Psoas muscle (tissue), 7 donors: ENCODE measurements at regions not wholly inside any gene's neighbourhood (a gene's known extent, or its start where the extent isn't known, plus 50 kb on each side); places are given as distances from the start of the nearest gene placed in this dataset.

ENCODE experiments used
- ATAC-seq, 4 donors: fragments of 200-7000 bp; cut with Tn5 transposase; one replicate each; pipeline ENCODE4 v1.9.1; 2020; ENCODE audit warnings: moderate library complexity in 3 of 4, mild to moderate bottlenecking in 2 of 4
- DNase-seq, 2 donors: peaks; one replicate each; pipeline ENCODE4 v3.0.0-alpha.2; 2020
- H3K27ac ChIP-seq: fragments of 200-600 bp; one replicate; pipeline ENCODE4 v1.8.0; 2022
- H3K27me3 ChIP-seq, 3 donors: fragments of 200-600 bp in 1 of 3; one replicate each; pipeline versions ENCODE4 v1.6.1 to v1.8.0; 2013 to 2022; ENCODE audit warnings: low read length in 2 of 3, mild to moderate bottlenecking in 2 of 3, moderate library complexity in 1 of 3; ENCODE audit not compliant: insufficient read depth in 3 of 3
- H3K36me3 ChIP-seq, 2 donors: fragments of 200-600 bp in 1 of 2; one replicate each; pipeline versions ENCODE4 v1.6.1 to v1.8.0; 2013 to 2022; ENCODE audit warnings: low read depth in 1 of 2, mild to moderate bottlenecking in 1 of 2, moderate library complexity in 1 of 2; ENCODE audit not compliant: insufficient read depth in 1 of 2
- H3K4me1 ChIP-seq: fragments of 200-600 bp; one replicate; pipeline ENCODE4 v1.8.0; 2022
- H3K4me3 ChIP-seq: fragments of 200-600 bp; one replicate; pipeline ENCODE4 v1.8.0; 2022; ENCODE audit warnings: mild to moderate bottlenecking
- H3K9me3 ChIP-seq: fragments of 200-600 bp; one replicate; pipeline ENCODE4 v1.8.0; 2022
- WGBS, 3 donors: extraction: QIAGEN DNeasy Blood & Tissue Kit; methylation state at CpG; one replicate each; pipeline versions ENCODE4 v1.1.6 to v1.1.7; 2013; 5-methylcytosine and 5-hydroxymethylcytosine counted together
- intact Hi-C, 2 donors: fragments of 100-400 bp; cut with DNase I; formaldehyde crosslinking; loops; one replicate each; pipeline versions ENCODE4 v1.11.0 to v1.14.2; 2022
- TF ChIP-seq, protein P1 (sequence below): fragments of 200-600 bp; IDR thresholded peaks from one replicate; pipeline ENCODE4 v1.8.0; 2022; ENCODE audit warnings: antibody characterized with exemption
- donor health status: healthy with polysubstance abuse.
- donor health status: DM: no; HTN: no; CAD: no; lungs with moderate emphysema.
- donor health status: Bipolar disorder and iron deficiency.
- donor health status: healthy.
- donor health status: DM: yes; HTN: yes; CAD: no.
- donor health status: DM: no; HTN: no; CAD: no.
- donor health status: DM: yes; HTN: yes; CAD: no.

DNA sequence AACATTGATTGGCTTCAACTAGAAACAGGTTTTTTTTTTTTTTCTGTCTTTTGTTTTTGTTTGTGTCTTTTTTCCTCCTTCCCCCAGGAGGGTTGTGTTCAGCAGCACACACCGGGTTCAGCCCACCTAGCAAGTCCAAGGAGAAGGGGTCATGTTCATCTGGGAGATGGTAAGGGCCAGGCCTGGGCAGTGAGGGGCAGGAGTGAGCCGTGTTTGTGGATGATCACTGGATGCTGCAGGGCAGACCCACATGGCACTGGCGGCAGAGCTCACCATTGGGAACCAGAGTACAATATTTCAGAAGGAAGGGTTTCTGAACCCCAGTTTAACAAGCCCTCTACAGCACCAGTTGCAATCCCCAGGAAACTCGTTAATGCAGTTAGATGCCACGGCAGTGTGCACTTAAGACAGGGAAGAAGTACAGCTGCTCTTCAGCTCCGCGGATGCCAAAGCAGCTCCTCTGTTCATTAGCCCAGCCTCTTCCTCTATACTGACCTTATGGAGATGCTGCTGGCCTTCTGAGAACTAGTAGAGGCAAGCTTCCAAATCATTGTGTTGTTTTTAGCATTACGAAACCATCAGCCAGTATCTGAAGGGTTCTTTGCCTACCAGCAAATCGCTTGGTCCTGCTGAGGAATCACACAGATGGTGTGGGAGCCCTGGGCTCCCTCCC lies 508.2 kb upstream of the WWC1 start:
- no peak overlapping the region for H3K27ac ChIP-seq
- H3K9me3 ChIP-seq, result no peaks in the 10 kb centered on the region
- intact Hi-C loops, result no loop called here
- no peak overlapping the region for H3K4me3 ChIP-seq
- 68 to 81% (median 73%) methylated on average over 9 of the region's 9 CpGs for WGBS, 3 donors
- TF ChIP-seq, protein P1, sequence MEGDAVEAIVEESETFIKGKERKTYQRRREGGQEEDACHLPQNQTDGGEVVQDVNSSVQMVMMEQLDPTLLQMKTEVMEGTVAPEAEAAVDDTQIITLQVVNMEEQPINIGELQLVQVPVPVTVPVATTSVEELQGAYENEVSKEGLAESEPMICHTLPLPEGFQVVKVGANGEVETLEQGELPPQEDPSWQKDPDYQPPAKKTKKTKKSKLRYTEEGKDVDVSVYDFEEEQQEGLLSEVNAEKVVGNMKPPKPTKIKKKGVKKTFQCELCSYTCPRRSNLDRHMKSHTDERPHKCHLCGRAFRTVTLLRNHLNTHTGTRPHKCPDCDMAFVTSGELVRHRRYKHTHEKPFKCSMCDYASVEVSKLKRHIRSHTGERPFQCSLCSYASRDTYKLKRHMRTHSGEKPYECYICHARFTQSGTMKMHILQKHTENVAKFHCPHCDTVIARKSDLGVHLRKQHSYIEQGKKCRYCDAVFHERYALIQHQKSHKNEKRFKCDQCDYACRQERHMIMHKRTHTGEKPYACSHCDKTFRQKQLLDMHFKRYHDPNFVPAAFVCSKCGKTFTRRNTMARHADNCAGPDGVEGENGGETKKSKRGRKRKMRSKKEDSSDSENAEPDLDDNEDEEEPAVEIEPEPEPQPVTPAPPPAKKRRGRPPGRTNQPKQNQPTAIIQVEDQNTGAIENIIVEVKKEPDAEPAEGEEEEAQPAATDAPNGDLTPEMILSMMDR, result no peak
- ATAC-seq (no peak), DNase-seq (no peak)
- H3K36me3 ChIP-seq, result no peaks in the 10 kb centered on the region
- H3K27me3 ChIP-seq, result no peaks in the 10 kb centered on the region
- no peaks in the 10 kb centered on the region for H3K4me1 ChIP-seq

DNA sequence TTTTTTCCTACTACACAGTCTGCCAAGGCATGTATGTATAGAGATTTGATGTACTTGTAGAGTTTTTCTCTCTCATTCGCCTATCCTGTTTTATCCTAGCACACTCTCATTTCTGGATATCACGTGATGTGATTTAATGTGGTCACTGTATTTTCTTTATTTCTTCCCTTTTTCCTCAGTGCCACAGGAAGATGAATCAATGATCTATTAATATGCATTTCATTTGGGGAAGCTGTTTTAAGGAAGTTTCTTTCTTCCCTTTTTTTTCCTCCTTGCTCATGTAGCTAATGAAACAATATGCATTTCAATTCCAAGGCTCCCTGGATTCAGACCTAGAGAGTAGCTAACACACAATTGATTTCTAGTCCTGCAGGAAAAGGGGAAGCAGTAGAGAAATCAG lies 506.3 kb upstream of the WWC1 start:
- Histone ChIP-seq H3K27ac (no peak overlapping the region), H3K4me3 (no peak overlapping the region), H3K27me3 (no peaks in the 10 kb centered on the region), H3K4me1 (no peaks in the 10 kb centered on the region), H3K9me3 (no peaks in the 10 kb centered on the region), H3K36me3 (no peaks in the 10 kb centered on the region)
- TF ChIP-seq, protein P1, result no peak
- intact Hi-C loops, result no loop called here
- ATAC-seq (no peak), DNase-seq (no peak)
- WGBS, 3 donors, result 77 to 89% (median 79%) methylated on average over 2 of the region's 2 CpGs

- H3K27ac ChIP-seq, result no peak overlapping the region
- TF ChIP-seq, protein P1, result no peak
Measured at GRCh38 chr5:167785901-167786300, 505.5 kb upstream of the WWC1 start.

DNA sequence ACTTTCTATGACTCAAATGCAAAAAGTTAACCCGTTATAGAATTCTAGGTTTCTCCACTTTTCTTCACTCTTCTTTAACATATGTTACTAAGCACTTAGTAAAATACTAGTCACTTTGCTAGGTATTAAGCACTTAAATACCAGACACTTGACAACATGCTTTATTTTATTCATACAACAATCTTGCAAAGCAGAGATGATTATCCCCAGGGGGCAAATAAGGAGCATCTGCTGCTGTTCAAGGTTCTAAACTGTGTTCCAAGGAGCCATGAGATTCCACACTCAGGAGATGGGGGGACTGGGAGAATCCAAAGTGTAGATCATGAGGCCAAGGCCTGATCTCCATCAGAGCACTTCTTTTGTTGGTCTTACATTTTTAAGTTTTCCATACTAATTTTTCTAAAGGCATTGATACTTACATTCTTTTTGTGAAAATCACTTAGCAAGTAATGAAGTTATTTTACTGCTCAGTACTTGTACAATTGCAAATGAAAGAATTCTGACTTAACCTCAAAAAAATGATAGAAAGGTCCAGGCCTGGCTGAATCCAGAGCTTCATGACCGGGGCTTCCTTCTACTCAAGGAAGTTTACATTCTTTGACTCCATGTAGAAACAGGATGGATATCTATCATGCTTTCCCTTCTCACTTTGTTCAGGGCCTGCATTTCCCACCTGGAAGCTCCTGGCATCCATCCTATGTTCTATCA lies 504.4 kb upstream of the WWC1 start:
- Histone ChIP-seq H3K36me3 (no peaks in the 10 kb centered on the region), H3K4me1 (no peaks in the 10 kb centered on the region), H3K27ac (no peak overlapping the region), H3K4me3 (no peak overlapping the region), H3K27me3 (no peaks in the 10 kb centered on the region), H3K9me3 (no peaks in the 10 kb centered on the region)
- TF ChIP-seq, protein P1, result no peak
- intact Hi-C loops, result no loop called here
- DNase-seq, result no peak
- ATAC-seq, result no peak
- WGBS, 3 donors, result 70 to 79% (median 71%) methylated on average over 2 of the region's 2 CpGs

More at GRCh38 chr5:167785901-167786300, 505.5 kb upstream of the WWC1 start:
- ATAC-seq, result no peak
- no peaks in the 10 kb centered on the region for H3K36me3 ChIP-seq
- H3K4me3 ChIP-seq, result no peak overlapping the region
- DNase-seq, result no peak
- no peaks in the 10 kb centered on the region for H3K9me3 ChIP-seq
- no peaks in the 10 kb centered on the region for H3K4me1 ChIP-seq
- intact Hi-C loops, result no loop called here
- 77 to 84% (median 77%) methylated on average over 1 of the region's 1 CpG for WGBS, 3 donors
- no peaks in the 10 kb centered on the region for H3K27me3 ChIP-seq
